COLO829 (cell line): ENCODE measurements at regions not wholly inside any gene's neighbourhood (a gene's known extent, or its start where the extent isn't known, plus 50 kb on each side); places are given as distances from the start of the nearest gene placed in this dataset.
"Not testable (repeated sequence)": the region's sequence is repeated elsewhere in the genome, so short reads cannot be mapped to it uniquely, and the experiment has no call there.

Experiments used
- DNase-seq: peaks from one replicate; pipeline ENCODE4 v3.0.0; 2012; ENCODE audit warnings: low spot score

GRCh38 chr16:63806794-63807506 lies 1314.9 kb downstream of the CDH11 start:
- no peak for DNase-seq

GRCh38 chr16:63804126-63804525 lies 1317.7 kb downstream of the CDH11 start:
- DNase-seq, result no peak

GRCh38 chr16:63789603-63790002 lies 1332.3 kb downstream of the CDH11 start:
- DNase-seq, result no peak

GRCh38 chr16:63787014-63787413 lies 1334.8 kb downstream of the CDH11 start:
- no peak for DNase-seq

- DNase-seq, result no peak
These were observed 1336.7 kb downstream of the CDH11 start for GRCh38 chr16:63785170-63785569.

GRCh38 chr16:63776437-63776836 lies 1345.4 kb downstream of the CDH11 start:
- DNase-seq, result no peak

- no peak for DNase-seq
These were observed 1345.8 kb downstream of the CDH11 start for GRCh38 chr16:63776034-63776433.

- no peak for DNase-seq
These were observed 1347.6 kb downstream of the CDH11 start for GRCh38 chr16:63774302-63774701.

GRCh38 chr16:63769211-63769610 lies 1352.7 kb downstream of the CDH11 start:
- no peak for DNase-seq

GRCh38 chr16:63760246-63760645 lies 1361.6 kb downstream of the CDH11 start:
- DNase-seq, result not testable (repeated sequence)

GRCh38 chr16:63752347-63752746 lies 1369.5 kb downstream of the CDH11 start:
- DNase-seq, result no peak

- DNase-seq, result no peak
These were observed 1372.6 kb downstream of the CDH11 start for GRCh38 chr16:63749276-63749675.

GRCh38 chr16:63745456-63745855 lies 1376.4 kb downstream of the CDH11 start:
- DNase-seq, result no peak

- no peak for DNase-seq
These were observed 1377.6 kb downstream of the CDH11 start for GRCh38 chr16:63744077-63744874.

GRCh38 chr16:63742150-63742549 lies 1379.7 kb downstream of the CDH11 start:
- no peak for DNase-seq

GRCh38 chr16:63737633-63738032 lies 1384.2 kb downstream of the CDH11 start:
- no peak for DNase-seq

GRCh38 chr16:63735456-63735855 lies 1386.4 kb downstream of the CDH11 start:
- DNase-seq, result no peak

- DNase-seq, result no peak
These were observed 1401.0 kb downstream of the CDH11 start for GRCh38 chr16:63720848-63721247.

- no peak for DNase-seq
These were observed 1401.9 kb downstream of the CDH11 start for GRCh38 chr16:63719926-63720325.

- DNase-seq, result no peak
These were observed 1404.1 kb downstream of the CDH11 start for GRCh38 chr16:63717806-63718205.

GRCh38 chr16:63714876-63715275 lies 1407.0 kb downstream of the CDH11 start:
- no peak for DNase-seq

GRCh38 chr16:63712725-63713124 lies 1409.1 kb downstream of the CDH11 start:
- DNase-seq, result no peak

- DNase-seq, result no peak
These were observed 1418.3 kb downstream of the CDH11 start for GRCh38 chr16:63703612-63704011.
